ENCODE measurements at regions not wholly inside any gene's neighbourhood (a gene's known extent, or its start where the extent isn't known, plus 50 kb on each side); places are given as distances from the start of the nearest gene placed in this dataset.

DNA sequence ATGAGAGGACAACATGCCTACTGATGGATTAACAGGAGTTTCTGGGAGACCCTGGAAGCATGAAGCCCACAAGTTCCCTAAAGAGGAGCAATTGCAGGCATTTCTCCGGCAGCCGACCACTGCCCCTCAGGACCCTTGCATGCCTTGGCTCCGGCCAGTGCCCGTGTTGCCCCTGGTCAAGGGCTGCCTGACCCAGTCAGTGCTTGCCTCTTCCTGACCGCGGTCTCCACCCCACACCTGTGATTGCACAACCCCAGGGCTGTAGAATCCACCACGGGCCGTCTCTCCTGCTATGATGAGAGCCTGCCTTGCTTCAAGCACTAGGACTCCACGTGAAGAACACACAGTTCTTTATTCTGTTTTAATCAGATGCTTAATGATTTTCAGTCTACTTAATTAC, 127.5 kb downstream of the GLI2 start:
- no peak overlapping the region for H3K4me3 ChIP-seq (ENCODE audit: insufficient read depth, low read depth, low read length)
- H3K4me1 ChIP-seq (ENCODE audit: insufficient read depth, low read length): peaks cover 75% of the 10 kb centered on the region
- Mint-ChIP-seq H3K36me3 (ENCODE audit: low read depth, unreplicated experiment) (peaks cover 3% of the 10 kb centered on the region), H3K4me1 (ENCODE audit: low read depth, unreplicated experiment) (peaks cover 58% of the 10 kb centered on the region), H3K27me3 (ENCODE audit: low read depth, unreplicated experiment) (no peaks in the 10 kb centered on the region), H3K4me3 (ENCODE audit: unreplicated experiment) (no peak overlapping the region), H3K27ac (ENCODE audit: unreplicated experiment) (no peak overlapping the region), H3K9me3 (ENCODE audit: unreplicated experiment) (no peaks in the 10 kb centered on the region)
- no peak for DNase-seq (ENCODE audit: low read depth)
- H3K9ac ChIP-seq (ENCODE audit: low read length): peak overlapping the region; percentile 17
- peak overlapping the region; percentile 63 for H3K4me2 ChIP-seq (ENCODE audit: low read length)
- H3K9me3 ChIP-seq (ENCODE audit: insufficient read depth, low read depth, low read length): no peaks in the 10 kb centered on the region
- no peak for FAIRE-seq
- no peaks in the 10 kb centered on the region for H3K36me3 ChIP-seq (ENCODE audit: insufficient read depth, low read length)
- peaks cover 38% of the 10 kb centered on the region for H4K20me1 ChIP-seq (ENCODE audit: insufficient read depth, low read length)
- H2AFZ ChIP-seq (ENCODE audit: low read depth, low read length): no peak overlapping the region
- H3K27ac ChIP-seq (ENCODE audit: low read depth, low read length): peak overlapping the region; percentile 64
- H3K27me3 ChIP-seq (ENCODE audit: insufficient read depth, low read length): no peaks in the 10 kb centered on the region
- TF ChIP-seq EZH2 (IDR thresholded peaks at IDR 0.05; ENCODE audit: insufficient read depth, low read length): no peak
- TF ChIP-seq, protein P1, sequence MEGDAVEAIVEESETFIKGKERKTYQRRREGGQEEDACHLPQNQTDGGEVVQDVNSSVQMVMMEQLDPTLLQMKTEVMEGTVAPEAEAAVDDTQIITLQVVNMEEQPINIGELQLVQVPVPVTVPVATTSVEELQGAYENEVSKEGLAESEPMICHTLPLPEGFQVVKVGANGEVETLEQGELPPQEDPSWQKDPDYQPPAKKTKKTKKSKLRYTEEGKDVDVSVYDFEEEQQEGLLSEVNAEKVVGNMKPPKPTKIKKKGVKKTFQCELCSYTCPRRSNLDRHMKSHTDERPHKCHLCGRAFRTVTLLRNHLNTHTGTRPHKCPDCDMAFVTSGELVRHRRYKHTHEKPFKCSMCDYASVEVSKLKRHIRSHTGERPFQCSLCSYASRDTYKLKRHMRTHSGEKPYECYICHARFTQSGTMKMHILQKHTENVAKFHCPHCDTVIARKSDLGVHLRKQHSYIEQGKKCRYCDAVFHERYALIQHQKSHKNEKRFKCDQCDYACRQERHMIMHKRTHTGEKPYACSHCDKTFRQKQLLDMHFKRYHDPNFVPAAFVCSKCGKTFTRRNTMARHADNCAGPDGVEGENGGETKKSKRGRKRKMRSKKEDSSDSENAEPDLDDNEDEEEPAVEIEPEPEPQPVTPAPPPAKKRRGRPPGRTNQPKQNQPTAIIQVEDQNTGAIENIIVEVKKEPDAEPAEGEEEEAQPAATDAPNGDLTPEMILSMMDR (IDR thresholded peaks at IDR 0.05; ENCODE audit: insufficient read depth, low read depth, low read length): no peak
- peaks cover 53% of the 10 kb centered on the region for H3K79me2 ChIP-seq (ENCODE audit: insufficient read depth, low read length)

DNA sequence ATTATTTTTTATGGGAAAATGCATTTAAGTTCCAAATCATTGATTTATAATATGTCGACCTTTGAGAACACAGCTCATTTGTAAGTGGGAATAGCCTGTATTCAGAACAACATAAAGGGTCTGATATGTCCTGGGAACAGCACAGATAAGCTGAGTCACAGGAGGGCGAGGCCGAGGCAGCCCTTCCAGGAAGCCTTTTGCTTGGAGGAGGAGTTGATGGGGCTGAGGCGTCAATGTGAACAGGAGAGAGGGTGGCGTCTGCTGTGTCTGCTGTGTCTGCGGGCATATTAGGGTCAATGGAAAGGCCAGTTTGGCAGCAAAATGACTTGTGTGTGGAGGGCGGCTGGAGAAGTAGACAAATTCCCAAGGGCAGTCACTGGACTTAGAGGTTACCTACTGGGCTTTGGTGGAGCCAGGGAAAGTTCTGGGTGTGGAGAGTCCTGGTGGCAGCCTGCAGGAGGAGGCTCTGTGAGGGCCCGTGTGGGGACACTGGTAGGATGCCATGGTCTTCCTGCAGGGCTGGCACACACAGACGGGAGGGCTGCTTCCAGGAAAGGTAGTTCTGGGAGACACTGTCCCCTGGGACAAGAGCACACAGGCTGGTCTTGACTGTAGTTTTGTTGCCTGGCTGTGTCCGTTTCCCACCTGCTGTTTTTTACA, 128.1 kb downstream of the GLI2 start:
- Histone ChIP-seq H4K20me1 (ENCODE audit: insufficient read depth, low read length) (peaks cover 41% of the 10 kb centered on the region), H3K79me2 (ENCODE audit: insufficient read depth, low read length) (peaks cover 53% of the 10 kb centered on the region), H3K4me2 (ENCODE audit: low read length) (peak overlapping the region; percentile 48), H3K4me1 (ENCODE audit: insufficient read depth, low read length) (peaks cover 77% of the 10 kb centered on the region), H3K27me3 (ENCODE audit: insufficient read depth, low read length) (no peaks in the 10 kb centered on the region), H3K4me3 (ENCODE audit: insufficient read depth, low read depth, low read length) (no peak overlapping the region), H3K9ac (ENCODE audit: low read length) (peak overlapping the region; percentile 28), H3K36me3 (ENCODE audit: insufficient read depth, low read length) (no peaks in the 10 kb centered on the region), H3K27ac (ENCODE audit: low read depth, low read length) (peak overlapping the region; percentile 64), H2AFZ (ENCODE audit: low read depth, low read length) (no peak overlapping the region), H3K9me3 (ENCODE audit: insufficient read depth, low read depth, low read length) (no peaks in the 10 kb centered on the region)
- no peaks in the 10 kb centered on the region for H3K27me3 Mint-ChIP-seq (ENCODE audit: low read depth, unreplicated experiment)
- DNase-seq (ENCODE audit: low read depth) (peak; percentile 92), FAIRE-seq (peak; percentile 84)
- peak overlapping the region; percentile 3 for H3K4me3 Mint-ChIP-seq (ENCODE audit: unreplicated experiment)
- no peak for TF ChIP-seq EZH2 (IDR thresholded peaks at IDR 0.05; ENCODE audit: insufficient read depth, low read length)
- TF ChIP-seq, protein P1 (IDR thresholded peaks at IDR 0.05; ENCODE audit: insufficient read depth, low read depth, low read length): no peak
- peaks cover 3% of the 10 kb centered on the region for H3K36me3 Mint-ChIP-seq (ENCODE audit: low read depth, unreplicated experiment)
- no peak overlapping the region for H3K27ac Mint-ChIP-seq (ENCODE audit: unreplicated experiment)
- H3K9me3 Mint-ChIP-seq (ENCODE audit: unreplicated experiment): no peaks in the 10 kb centered on the region
- peaks cover 59% of the 10 kb centered on the region for H3K4me1 Mint-ChIP-seq (ENCODE audit: low read depth, unreplicated experiment)

DNA sequence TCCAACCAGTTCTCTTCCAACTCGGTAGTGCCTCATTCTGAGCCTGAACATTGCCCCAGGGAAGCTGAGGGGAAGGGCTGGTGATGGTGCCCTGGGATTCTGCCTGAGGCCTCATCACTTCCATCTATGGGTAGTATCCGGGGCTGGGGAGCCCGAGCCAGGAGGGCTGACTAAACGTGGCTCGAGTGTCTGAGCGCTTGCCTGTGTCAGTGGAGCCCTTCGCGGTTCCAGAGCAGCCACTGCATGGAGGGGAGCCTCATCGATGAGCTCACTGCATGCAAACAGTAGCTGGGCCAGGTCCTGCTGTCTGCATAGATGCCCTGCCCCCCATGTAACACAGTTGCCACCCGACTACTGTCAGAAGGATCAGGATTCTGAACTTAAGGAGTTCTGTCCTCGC, 129.3 kb downstream of the GLI2 start:
- Histone ChIP-seq H3K79me2 (ENCODE audit: insufficient read depth, low read length) (peaks cover 60% of the 10 kb centered on the region), H3K9ac (ENCODE audit: low read length) (no peak overlapping the region), H3K27me3 (ENCODE audit: insufficient read depth, low read length) (no peaks in the 10 kb centered on the region), H3K4me3 (ENCODE audit: insufficient read depth, low read depth, low read length) (no peak overlapping the region), H2AFZ (ENCODE audit: low read depth, low read length) (no peak overlapping the region), H3K4me1 (ENCODE audit: insufficient read depth, low read length) (peaks cover 78% of the 10 kb centered on the region), H4K20me1 (ENCODE audit: insufficient read depth, low read length) (peaks cover 51% of the 10 kb centered on the region), H3K9me3 (ENCODE audit: insufficient read depth, low read depth, low read length) (no peaks in the 10 kb centered on the region), H3K36me3 (ENCODE audit: insufficient read depth, low read length) (no peaks in the 10 kb centered on the region), H3K4me2 (ENCODE audit: low read length) (peak overlapping the region; percentile 18), H3K27ac (ENCODE audit: low read depth, low read length) (peak overlapping the region; percentile 27)
- FAIRE-seq: no peak
- no peak for TF ChIP-seq EZH2 (IDR thresholded peaks at IDR 0.05; ENCODE audit: insufficient read depth, low read length)
- TF ChIP-seq, protein P1 (IDR thresholded peaks at IDR 0.05; ENCODE audit: insufficient read depth, low read depth, low read length): no peak
- Mint-ChIP-seq H3K4me3 (ENCODE audit: unreplicated experiment) (no peak overlapping the region), H3K27me3 (ENCODE audit: low read depth, unreplicated experiment) (no peaks in the 10 kb centered on the region), H3K4me1 (ENCODE audit: low read depth, unreplicated experiment) (peaks cover 60% of the 10 kb centered on the region), H3K9me3 (ENCODE audit: unreplicated experiment) (no peaks in the 10 kb centered on the region), H3K27ac (ENCODE audit: unreplicated experiment) (peak overlapping the region; percentile 81), H3K36me3 (ENCODE audit: low read depth, unreplicated experiment) (peaks cover 5% of the 10 kb centered on the region)
- peak; percentile 88 for DNase-seq (ENCODE audit: low read depth)
